Endothelial cell (in vitro differentiated cells): ENCODE measurements at regions not wholly inside any gene's neighbourhood (a gene's known extent, or its start where the extent isn't known, plus 50 kb on each side); places are given as distances from the start of the nearest gene placed in this dataset.

ENCODE experiments used
- DNase-seq: peaks from one replicate; pipeline ENCODE4 v3.0.0; 2021; ENCODE audit warnings: low spot score
- H3K27ac Mint-ChIP-seq: one replicate; pipeline ENCODE4 v1.8.0; 2021; ENCODE audit warnings: mixed read lengths, inconsistent platforms; ENCODE audit not compliant: unreplicated experiment
- H3K27me3 Mint-ChIP-seq: one replicate; pipeline ENCODE4 v1.8.0; 2021; ENCODE audit warnings: mild to moderate bottlenecking, moderate library complexity, mixed read lengths, inconsistent platforms; ENCODE audit not compliant: unreplicated experiment
- H3K36me3 Mint-ChIP-seq: one replicate; pipeline ENCODE4 v1.8.0; 2021; ENCODE audit warnings: mild to moderate bottlenecking, low read depth, mixed read lengths, inconsistent platforms; ENCODE audit not compliant: unreplicated experiment
- H3K4me1 Mint-ChIP-seq: one replicate; pipeline ENCODE4 v1.8.0; 2021; ENCODE audit warnings: mild to moderate bottlenecking, mixed read lengths, inconsistent platforms; ENCODE audit not compliant: unreplicated experiment
- H3K4me3 Mint-ChIP-seq: one replicate; pipeline ENCODE4 v1.8.0; 2021; ENCODE audit warnings: mild to moderate bottlenecking, mixed read lengths, inconsistent platforms; ENCODE audit not compliant: unreplicated experiment
- H3K9me3 Mint-ChIP-seq: one replicate; pipeline ENCODE4 v1.8.0; 2021; ENCODE audit warnings: mixed read lengths, inconsistent platforms; ENCODE audit not compliant: unreplicated experiment
- TF ChIP-seq, protein P1 (sequence below): fragments of 200-600 bp; sonication (generic); IDR thresholded peaks from one replicate; pipeline ENCODE4 v1.5.0; 2021; ENCODE audit warnings: antibody characterized with exemption; ENCODE audit not compliant: unreplicated experiment

DNA sequence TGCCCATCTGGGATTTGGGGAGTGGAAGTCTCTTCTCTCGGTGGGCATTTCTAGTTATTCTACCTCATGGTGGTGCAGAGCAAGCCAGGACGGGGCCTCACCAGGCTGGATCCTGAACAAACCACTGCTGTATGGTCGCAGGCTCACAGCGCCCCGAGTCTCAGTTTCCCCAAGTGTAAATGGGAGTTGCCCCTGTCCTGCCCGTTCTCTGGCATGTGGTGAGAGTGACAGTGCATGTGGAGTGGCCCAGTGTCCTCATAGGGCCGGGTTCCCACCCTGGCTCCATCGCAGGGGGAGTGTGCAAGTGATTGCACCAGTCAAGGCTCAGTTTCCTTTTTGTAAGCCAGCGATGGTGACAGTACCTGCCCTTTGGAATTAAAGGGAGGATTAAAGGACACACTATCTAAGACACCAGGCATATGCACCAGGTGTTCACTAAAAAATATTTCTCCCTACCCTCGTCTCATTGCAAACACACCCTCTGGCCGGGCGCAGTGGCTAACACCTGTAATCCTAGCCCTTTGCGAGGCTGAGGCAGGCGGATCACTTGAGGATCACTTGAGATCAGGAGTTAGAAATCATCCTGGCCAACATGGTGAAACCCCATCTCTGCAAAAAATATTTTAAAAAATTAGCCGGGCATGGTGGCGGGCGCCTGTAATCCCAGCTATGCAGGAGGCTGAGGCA lies 173.3 kb upstream of the MYCN start:
- H3K27me3 Mint-ChIP-seq = peaks cover 6% of the 10 kb centered on the region
- H3K27ac Mint-ChIP-seq = no peak overlapping the region
- H3K4me3 Mint-ChIP-seq = no peak overlapping the region
- H3K4me1 Mint-ChIP-seq = peaks cover 7% of the 10 kb centered on the region
- H3K9me3 Mint-ChIP-seq = no peaks in the 10 kb centered on the region
- H3K36me3 Mint-ChIP-seq = no peaks in the 10 kb centered on the region
- TF ChIP-seq, protein P1, sequence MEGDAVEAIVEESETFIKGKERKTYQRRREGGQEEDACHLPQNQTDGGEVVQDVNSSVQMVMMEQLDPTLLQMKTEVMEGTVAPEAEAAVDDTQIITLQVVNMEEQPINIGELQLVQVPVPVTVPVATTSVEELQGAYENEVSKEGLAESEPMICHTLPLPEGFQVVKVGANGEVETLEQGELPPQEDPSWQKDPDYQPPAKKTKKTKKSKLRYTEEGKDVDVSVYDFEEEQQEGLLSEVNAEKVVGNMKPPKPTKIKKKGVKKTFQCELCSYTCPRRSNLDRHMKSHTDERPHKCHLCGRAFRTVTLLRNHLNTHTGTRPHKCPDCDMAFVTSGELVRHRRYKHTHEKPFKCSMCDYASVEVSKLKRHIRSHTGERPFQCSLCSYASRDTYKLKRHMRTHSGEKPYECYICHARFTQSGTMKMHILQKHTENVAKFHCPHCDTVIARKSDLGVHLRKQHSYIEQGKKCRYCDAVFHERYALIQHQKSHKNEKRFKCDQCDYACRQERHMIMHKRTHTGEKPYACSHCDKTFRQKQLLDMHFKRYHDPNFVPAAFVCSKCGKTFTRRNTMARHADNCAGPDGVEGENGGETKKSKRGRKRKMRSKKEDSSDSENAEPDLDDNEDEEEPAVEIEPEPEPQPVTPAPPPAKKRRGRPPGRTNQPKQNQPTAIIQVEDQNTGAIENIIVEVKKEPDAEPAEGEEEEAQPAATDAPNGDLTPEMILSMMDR = no peak
- DNase-seq = no peak

DNA sequence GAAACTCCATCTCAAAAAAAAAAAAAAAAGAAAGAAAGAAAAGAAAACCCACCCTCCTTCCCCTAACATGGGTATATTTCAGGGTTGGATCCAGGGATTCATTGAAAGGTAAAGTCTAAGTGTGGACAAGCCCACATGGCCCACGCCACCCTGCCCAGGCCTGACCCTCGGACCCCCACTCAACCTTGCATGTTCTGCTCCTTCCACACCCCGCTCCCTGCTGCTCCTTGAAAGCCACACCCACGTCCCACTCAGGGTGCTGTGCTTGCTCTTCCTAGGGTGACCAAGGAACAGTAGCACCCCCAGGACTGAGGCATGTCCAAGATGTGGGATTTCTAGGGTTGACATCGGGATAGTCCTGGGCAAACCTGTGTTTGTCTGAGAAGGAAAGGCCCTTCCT lies 172.7 kb upstream of the MYCN start:
- TF ChIP-seq, protein P1 = no peak
- Mint-ChIP-seq H3K27me3 (peaks cover 6% of the 10 kb centered on the region), H3K36me3 (no peaks in the 10 kb centered on the region), H3K9me3 (no peaks in the 10 kb centered on the region), H3K4me1 (peaks cover 7% of the 10 kb centered on the region), H3K4me3 (no peak overlapping the region), H3K27ac (no peak overlapping the region)
- DNase-seq = no peak

GRCh38 chr2:15768142-15768541 lies 172.2 kb upstream of the MYCN start:
- H3K27ac Mint-ChIP-seq = no peak overlapping the region

GRCh38 chr2:15768615-15769014 lies 171.7 kb upstream of the MYCN start:
- Mint-ChIP-seq H3K27me3 (peaks cover 6% of the 10 kb centered on the region), H3K4me1 (peaks cover 7% of the 10 kb centered on the region), H3K9me3 (no peaks in the 10 kb centered on the region), H3K27ac (no peak overlapping the region), H3K4me3 (no peak overlapping the region), H3K36me3 (no peaks in the 10 kb centered on the region)
- DNase-seq = no peak
- TF ChIP-seq, protein P1 = no peak

More at GRCh38 chr2:15768142-15768541, 172.2 kb upstream of the MYCN start:
- DNase-seq = no peak
- Mint-ChIP-seq H3K36me3 (no peaks in the 10 kb centered on the region), H3K27me3 (peaks cover 6% of the 10 kb centered on the region), H3K9me3 (no peaks in the 10 kb centered on the region), H3K4me1 (peaks cover 7% of the 10 kb centered on the region), H3K4me3 (no peak overlapping the region)
- TF ChIP-seq, protein P1 = no peak

DNA sequence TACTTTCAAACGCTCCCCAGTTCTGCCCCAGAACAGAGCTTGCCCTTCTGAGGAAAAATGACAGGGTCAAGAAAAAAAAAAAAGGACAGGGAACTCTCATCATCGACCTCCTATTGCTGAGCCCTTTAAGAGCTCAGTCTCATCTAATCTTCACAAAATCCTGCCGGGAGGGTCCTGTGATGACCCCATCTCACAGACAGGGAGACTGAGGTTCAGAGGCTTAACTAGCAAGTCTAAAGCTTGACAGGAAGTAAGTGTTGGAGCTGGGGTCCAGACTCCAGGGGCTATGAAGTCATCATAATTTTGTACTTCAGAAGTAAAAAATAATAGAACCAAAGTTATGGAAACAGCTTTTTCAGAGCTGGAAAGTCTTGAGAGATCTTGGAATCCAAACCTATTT lies 171.1 kb upstream of the MYCN start:
- TF ChIP-seq, protein P1 = no peak
- no peak for DNase-seq
- Mint-ChIP-seq H3K4me3 (no peak overlapping the region), H3K36me3 (no peaks in the 10 kb centered on the region), H3K27me3 (peaks cover 6% of the 10 kb centered on the region), H3K9me3 (no peaks in the 10 kb centered on the region), H3K27ac (no peak overlapping the region), H3K4me1 (peaks cover 7% of the 10 kb centered on the region)
